PC-9 (cell line): ENCODE measurements at regions not wholly inside any gene's neighbourhood (a gene's known extent, or its start where the extent isn't known, plus 50 kb on each side); places are given as distances from the start of the nearest gene placed in this dataset.

Experiments used
- CTCF ChIP-seq: fragments of 200-600 bp; sonication (generic); conservative IDR thresholded peaks from 2 replicates; pipeline ENCODE4 v1.6.1; 2017; ENCODE audit warnings: mixed run types, antibody characterized with exemption, mild to moderate bottlenecking, moderate library complexity
- EZH2 ChIP-seq: fragments of 200-600 bp; sonication (generic); IDR thresholded peaks from 2 replicates; pipeline ENCODE4 v1.8.0; 2017; ENCODE audit warnings: antibody characterized with exemption, low read depth

- TF ChIP-seq CTCF = no peak
- TF ChIP-seq EZH2 = no peak
Measured at GRCh38 chr12:75862692-75863471, 168.7 kb downstream of the PHLDA1 start.
